Pancreas (tissue), 10 donors: ENCODE measurements at regions not wholly inside any gene's neighbourhood (a gene's known extent, or its start where the extent isn't known, plus 50 kb on each side); places are given as distances from the start of the nearest gene placed in this dataset.
"Not testable (repeated sequence)": the region's sequence is repeated elsewhere in the genome, so short reads cannot be mapped to it uniquely, and the experiment has no call there.

Experiments used
- ATAC-seq, 4 donors: fragments of 200-7000 bp; cut with Tn5 transposase; one replicate each; pipeline versions ENCODE4 v1.8.0 to v1.9.1; 2020; ENCODE audit warnings: mild to moderate bottlenecking in 4 of 4, moderate library complexity in 4 of 4
- DNase-seq, 6 donors: peaks; one replicate each; pipeline ENCODE4 v3.0.0-alpha.2; 2020
- FAIRE-seq: peaks from 2 replicates; lab custom pipeline; 2012; peaks lifted over from hg19 to GRCh38; lab: Jason Lieb, UNC
- H3K27ac ChIP-seq, 4 donors: fragments of 200-600 bp; sonication (generic); 1 replicate in 3 of 4; 2 replicates in 1 of 4; pipeline versions ENCODE4 v1.5.0 to v1.8.0; 2020
- H3K27me3 ChIP-seq, 4 donors: fragments of 200-600 bp; one replicate each; pipeline ENCODE4 v1.8.0; 2021
- H3K36me3 ChIP-seq, 3 donors: fragments of 200-600 bp; sonication (generic) in 1 of 3; one replicate each; pipeline versions ENCODE4 v1.5.0 to v1.8.0; 2020 to 2021
- H3K4me1 ChIP-seq, 3 donors: fragments of 200-600 bp; one replicate each; pipeline ENCODE4 v1.8.0; 2021
- H3K4me3 ChIP-seq, 4 donors: fragments of 200-600 bp; sonication (generic) in 2 of 4; one replicate each; pipeline versions ENCODE4 v1.5.0 to v1.8.0; 2020 to 2021
- H3K9me3 ChIP-seq, 4 donors: fragments of 200-600 bp; one replicate each; pipeline ENCODE4 v1.8.0; 2021
- CTCF ChIP-seq, 4 donors: fragments of 200-600 bp; sonication (generic) in 3 of 4; IDR thresholded peaks; one replicate each; pipeline versions ENCODE4 v1.5.0 to v1.8.0; 2021; ENCODE audit warnings: antibody characterized with exemption in 4 of 4
- WGBS, 2 donors: extraction: QIAGEN DNeasy Blood & Tissue Kit; methylation state at CpG; one replicate each; pipeline ENCODE4 v1.1.7; 2013; 5-methylcytosine and 5-hydroxymethylcytosine counted together
- intact Hi-C, 3 donors: fragments of 100-400 bp; cut with DNase I; formaldehyde crosslinking; loops; one replicate each; pipeline versions ENCODE4 v1.11.1 to v1.14.2; 2022
- donor health status: healthy with polysubstance abuse.
- donor health status: DM: no; HTN: no; CAD: no; lungs with moderate emphysema.
- donor health status: DM: no; HTN: no; CAD: no.
- donor health status: control.
- donor health status: control.
- donor health status: Bipolar disorder and iron deficiency.
- donor health status: DM: yes; HTN: yes; CAD: no.
- donor health status: DM: no; HTN: no; CAD: no.
- donor health status: DM: no; HTN: no; CAD: no.
- donor health status: DM: yes; HTN: yes; CAD: no.

- intact Hi-C loops: no loop called here
- DNase-seq (no peak), ATAC-seq (peak in 3 of 4 donors; percentile 67 to 82 (median 71)), FAIRE-seq (peak; percentile 51)
- WGBS, 2 donors: 30 to 36% methylated on average over 4 of the region's 4 CpGs
- H3K36me3 ChIP-seq: no peaks in the 10 kb centered on the region
- no peak overlapping the region for H3K4me3 ChIP-seq
- TF ChIP-seq CTCF (IDR thresholded peaks at IDR 0.05): peak in 2 of 4 donors; percentile 47 to 49
- no peaks in the 10 kb centered on the region for H3K27me3 ChIP-seq
- H3K27ac ChIP-seq: no peak overlapping the region
- no peaks in the 10 kb centered on the region for H3K9me3 ChIP-seq
- H3K4me1 ChIP-seq: peaks cover 0 to 12% (median 6%) of the 10 kb centered on the region in 3 donors
These were observed 74.7 kb upstream of the NOX3 start for GRCh38 chr6:155530219-155530834.

GRCh38 chr6:155529814-155530213 lies 74.2 kb upstream of the NOX3 start:
- ATAC-seq, H3K4me3 ChIP-seq, H3K9me3 ChIP-seq, DNase-seq, H3K27me3 ChIP-seq, H3K36me3 ChIP-seq, FAIRE-seq, H3K27ac ChIP-seq: not testable (repeated sequence)
- intact Hi-C loops: loop anchor here in 1 of 3 donors (10.0 kb wide), 1 partner anchor 195 kb away; no protein-coding TSS in a partner anchor
- peaks cover 0 to 12% (median 6%) of the 10 kb centered on the region in 3 donors for H3K4me1 ChIP-seq
- 86 to 91% methylated on average over 7 of the region's 7 CpGs for WGBS, 2 donors

- H3K4me1 ChIP-seq: peaks cover 0 to 12% (median 6%) of the 10 kb centered on the region in 3 donors
- FAIRE-seq: no peak
- no peaks in the 10 kb centered on the region for H3K9me3 ChIP-seq
- DNase-seq: no peak
- peak overlapping the region in 2 of 4 donors; percentile 38 to 47 for H3K27ac ChIP-seq
- no peak overlapping the region for H3K4me3 ChIP-seq
- TF ChIP-seq CTCF (IDR thresholded peaks at IDR 0.05): no peak
- peak in 3 of 4 donors; percentile 60 to 88 (median 77) for ATAC-seq
- H3K36me3 ChIP-seq: no peaks in the 10 kb centered on the region
- intact Hi-C loops: loop anchor here in 1 of 3 donors (10.0 kb wide), 1 partner anchor 194 kb away; no protein-coding TSS in a partner anchor
- no peaks in the 10 kb centered on the region for H3K27me3 ChIP-seq
- 56 to 58% methylated on average over 2 of the region's 2 CpGs for WGBS, 2 donors
These were observed 73.4 kb upstream of the NOX3 start for GRCh38 chr6:155528982-155529453.

- intact Hi-C loops: loop anchor here in 1 of 3 donors (10.0 kb wide), 1 partner anchor 194 kb away; no protein-coding TSS in a partner anchor
- ATAC-seq (no peak), DNase-seq (no peak), FAIRE-seq (peak; percentile 45)
- Histone ChIP-seq H3K4me3 (no peak overlapping the region), H3K9me3 (no peaks in the 10 kb centered on the region), H3K4me1 (peaks cover 0 to 12% (median 6%) of the 10 kb centered on the region in 3 donors), H3K27me3 (no peaks in the 10 kb centered on the region), H3K27ac (peak overlapping the region in 2 of 4 donors; percentile 38 to 47), H3K36me3 (no peaks in the 10 kb centered on the region)
- WGBS, 2 donors: 66 to 81% methylated on average over 1 of the region's 1 CpG
- TF ChIP-seq CTCF (IDR thresholded peaks at IDR 0.05): no peak
These were observed 72.7 kb upstream of the NOX3 start for GRCh38 chr6:155528335-155528734.

- intact Hi-C loops: loop anchor here in 1 of 3 donors (10.0 kb wide), 1 partner anchor 193 kb away; no protein-coding TSS in a partner anchor
These were observed 71.8 kb upstream of the NOX3 start for GRCh38 chr6:155527443-155527842.

More at GRCh38 chr6:155527443-155527842, 71.8 kb upstream of the NOX3 start:
- no peaks in the 10 kb centered on the region for H3K36me3 ChIP-seq
- H3K9me3 ChIP-seq: no peaks in the 10 kb centered on the region
- H3K4me3 ChIP-seq: no peak overlapping the region
- ATAC-seq (no peak), DNase-seq (no peak), FAIRE-seq (no peak)
- no peaks in the 10 kb centered on the region for H3K27me3 ChIP-seq
- peaks cover 0 to 12% (median 6%) of the 10 kb centered on the region in 3 donors for H3K4me1 ChIP-seq
- TF ChIP-seq CTCF (IDR thresholded peaks at IDR 0.05): no peak
- no peak overlapping the region for H3K27ac ChIP-seq
- WGBS, 2 donors: 48 to 49% methylated on average over 3 of the region's 3 CpGs
